NCI-H226 (cell line): ENCODE measurements at regions not wholly inside any gene's neighbourhood (a gene's known extent, or its start where the extent isn't known, plus 50 kb on each side); places are given as distances from the start of the nearest gene placed in this dataset.
A peak's percentile ranks its signal among the peaks of the same experiment; 100 is the strongest.
"Not testable (repeated sequence)": the region's sequence is repeated elsewhere in the genome, so short reads cannot be mapped to it uniquely, and the experiment has no call there.

Experiments
- DNase-seq: peaks from one replicate; pipeline ENCODE4 v3.0.0-alpha.2; 2015

DNA sequence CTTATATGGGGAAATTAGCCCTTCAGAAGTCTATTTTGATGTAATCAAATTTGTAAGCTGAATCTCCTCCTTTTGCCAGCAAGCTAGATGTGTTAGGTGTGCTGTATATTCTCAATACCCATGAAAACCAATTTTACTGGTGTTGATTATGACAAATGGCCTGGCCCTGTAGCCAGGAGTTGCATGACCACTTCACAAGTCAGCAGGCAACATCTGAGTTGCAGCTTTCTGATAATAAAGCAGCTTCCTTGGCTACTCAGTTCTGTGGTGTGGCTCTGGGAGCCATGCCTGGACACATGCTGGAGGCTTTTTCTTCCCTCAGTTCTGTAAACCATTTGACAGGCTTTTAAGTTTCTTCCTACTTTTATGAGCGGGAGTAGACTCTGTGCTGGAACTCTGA, 154.1 kb upstream of the CXCL13 start:
- DNase-seq = no peak

- DNase-seq = not testable (repeated sequence)
Measured at GRCh38 chr4:77452117-77452516, 153.5 kb upstream of the CXCL13 start.

DNA sequence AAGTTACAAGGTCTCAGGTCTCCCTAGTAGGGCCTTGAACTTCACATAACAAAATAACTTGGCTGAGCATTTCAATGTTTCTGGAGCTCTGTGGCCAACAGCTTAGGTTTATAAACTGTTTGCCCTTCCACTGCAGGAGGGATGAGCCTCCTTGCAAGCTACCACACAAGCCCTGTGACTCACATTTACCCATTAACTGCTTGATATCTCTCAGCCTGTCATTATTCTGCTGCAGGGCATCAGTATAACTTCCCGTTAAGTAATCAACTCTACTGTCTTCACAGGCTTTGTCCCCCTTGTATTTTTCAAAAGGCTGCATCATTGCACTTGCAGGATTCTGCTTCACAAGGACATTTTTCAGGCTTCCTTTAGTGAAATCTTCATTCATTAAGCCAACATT, 151.7 kb upstream of the CXCL13 start:
- DNase-seq = peak; percentile 12

DNA sequence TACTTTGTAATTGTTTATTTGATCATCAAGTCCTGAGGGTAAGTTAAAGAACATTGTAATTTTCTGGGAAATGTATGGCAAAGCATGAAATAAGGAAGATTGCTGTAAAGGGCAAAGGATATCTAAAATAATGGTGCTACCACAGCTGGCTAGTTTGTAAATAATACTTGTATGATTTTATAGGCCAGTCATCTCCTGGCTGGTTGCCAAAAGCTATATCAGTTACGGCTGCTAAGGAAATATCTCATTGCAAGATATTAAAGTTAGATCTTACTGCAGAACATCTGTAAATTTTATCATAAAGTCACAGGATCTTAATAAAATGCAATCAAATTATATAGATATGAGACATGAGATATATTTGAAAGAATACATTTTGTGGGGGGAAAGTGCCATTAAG, 150.8 kb upstream of the CXCL13 start:
- no peak for DNase-seq

DNA sequence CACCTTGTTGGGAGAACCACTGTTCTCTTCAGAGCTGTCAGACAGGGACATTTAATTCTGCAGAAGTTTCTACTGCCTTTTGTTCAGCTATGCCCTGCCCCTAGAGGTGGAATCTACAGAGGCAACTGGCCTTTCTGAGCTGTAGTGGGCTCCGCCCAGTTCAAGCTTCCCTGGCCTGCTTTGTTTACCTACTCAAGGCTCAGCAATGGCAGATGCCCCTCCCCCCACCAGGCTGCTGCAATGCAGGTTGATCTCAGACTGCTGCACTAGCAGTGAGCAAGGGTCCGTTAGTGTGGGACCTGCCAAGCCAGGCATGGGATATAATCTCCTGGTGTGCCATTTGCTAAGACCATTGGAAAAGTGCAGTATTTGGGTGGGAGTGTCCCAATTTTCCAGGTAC, 141.5 kb upstream of the CXCL13 start:
- DNase-seq = not testable (repeated sequence)

GRCh38 chr4:77465271-77465670, 140.3 kb upstream of the CXCL13 start:
- DNase-seq = no peak

GRCh38 chr4:77466430-77466829, 139.2 kb upstream of the CXCL13 start:
- no peak for DNase-seq

- no peak for DNase-seq
Measured at GRCh38 chr4:77471821-77472495, 133.7 kb upstream of the CXCL13 start.

- no peak for DNase-seq
Measured at GRCh38 chr4:77473509-77473908, 132.1 kb upstream of the CXCL13 start.

- no peak for DNase-seq
Measured at GRCh38 chr4:77481856-77482255, 123.8 kb upstream of the CXCL13 start.

DNA sequence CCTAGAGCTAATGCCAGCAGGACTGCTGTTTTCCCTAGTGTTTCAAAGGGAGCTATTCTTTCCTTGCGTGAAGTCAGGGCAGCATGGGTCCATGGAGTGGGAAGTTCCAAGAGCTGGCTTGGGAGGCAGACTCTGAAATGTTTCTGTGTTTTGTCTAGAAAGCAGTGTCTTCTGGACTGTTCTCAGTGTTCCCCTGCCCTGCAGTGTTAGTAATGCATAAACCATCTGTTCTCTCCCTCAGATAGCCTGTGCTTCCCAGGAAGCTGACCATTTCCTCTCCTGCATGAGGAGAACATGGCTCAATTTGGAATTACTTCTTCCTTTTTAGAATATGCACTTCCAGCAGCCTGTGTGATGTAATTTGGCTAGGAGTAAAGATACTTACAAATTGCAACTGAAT, 116.7 kb upstream of the CXCL13 start:
- no peak for DNase-seq

- no peak for DNase-seq
Measured at GRCh38 chr4:77493120-77493752, 112.4 kb upstream of the CXCL13 start.

DNA sequence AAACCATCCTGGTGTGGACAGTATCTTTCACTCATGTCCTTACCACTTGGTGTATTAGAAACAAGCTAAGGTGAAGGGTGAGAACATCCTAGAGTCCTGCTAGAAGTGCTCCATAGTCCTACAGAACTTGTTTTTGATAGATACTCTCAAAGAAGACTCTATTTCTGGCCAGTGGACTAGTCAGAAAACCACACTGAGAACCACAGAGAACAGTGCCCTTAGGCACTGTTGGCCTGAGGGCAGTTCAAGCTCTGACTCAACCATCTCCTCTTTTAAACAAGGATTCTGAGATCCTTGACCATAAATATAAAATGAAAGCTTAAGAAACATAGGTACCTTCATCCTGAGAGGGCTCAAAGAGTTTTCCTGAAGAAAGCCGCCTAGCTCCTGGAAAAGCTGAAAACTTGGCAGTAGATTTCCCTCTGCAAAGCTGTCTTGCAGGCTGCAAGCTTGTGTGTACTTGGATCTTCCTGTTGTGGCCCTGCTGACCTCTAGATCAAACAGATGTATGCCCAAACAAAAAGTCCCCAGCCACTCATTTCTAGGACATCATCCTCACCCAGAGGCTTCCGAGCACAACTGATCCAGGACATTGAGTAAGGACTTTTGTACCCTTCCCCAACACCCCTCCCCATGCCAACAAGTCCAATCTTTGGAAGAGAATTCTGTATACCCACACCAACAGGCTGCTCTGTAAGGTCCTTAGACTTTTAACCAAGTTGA, 111.6 kb upstream of the CXCL13 start:
- no peak for DNase-seq

DNA sequence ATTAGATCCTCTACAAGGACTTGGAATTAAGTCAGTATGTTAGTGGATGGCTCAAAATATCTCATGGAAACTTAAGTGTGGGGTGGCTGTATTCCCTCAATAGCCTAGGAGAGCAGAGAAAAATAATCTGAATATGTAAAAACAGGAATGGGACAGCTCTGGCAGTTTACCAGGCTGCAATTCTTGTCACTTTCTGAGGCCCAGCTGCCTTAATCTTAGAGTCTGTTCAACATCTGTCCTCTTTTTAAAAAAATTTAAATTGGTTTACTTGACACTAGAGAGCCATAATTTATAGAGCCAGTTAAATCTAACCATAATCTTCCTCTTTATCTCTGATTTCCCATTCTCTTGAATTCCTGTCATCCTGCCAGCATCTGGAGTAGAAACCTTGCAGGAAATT, 109.2 kb upstream of the CXCL13 start:
- DNase-seq = no peak

GRCh38 chr4:77500801-77501200, 104.8 kb upstream of the CXCL13 start:
- no peak for DNase-seq

- DNase-seq = no peak
Measured at GRCh38 chr4:77501240-77501639, 104.4 kb upstream of the CXCL13 start.

DNA sequence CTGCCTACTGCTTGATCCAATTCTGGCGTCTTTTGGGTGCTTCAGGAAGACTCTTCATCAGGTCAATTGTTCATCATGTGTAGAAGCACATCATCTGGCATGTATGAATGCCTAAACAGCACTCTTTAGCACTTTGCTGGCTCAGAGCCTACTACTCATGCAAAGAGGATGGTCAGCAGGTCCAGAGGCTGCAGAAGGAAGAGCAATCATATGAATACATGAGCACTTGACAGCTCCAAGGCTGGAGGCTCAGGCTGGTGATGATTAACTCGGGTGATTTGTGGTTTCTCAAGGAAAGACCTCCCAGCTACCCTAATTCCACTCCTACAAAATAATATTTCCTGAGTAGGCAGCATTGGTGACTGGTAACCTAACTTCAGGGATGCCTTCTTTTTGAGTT, 103.8 kb upstream of the CXCL13 start:
- no peak for DNase-seq

DNA sequence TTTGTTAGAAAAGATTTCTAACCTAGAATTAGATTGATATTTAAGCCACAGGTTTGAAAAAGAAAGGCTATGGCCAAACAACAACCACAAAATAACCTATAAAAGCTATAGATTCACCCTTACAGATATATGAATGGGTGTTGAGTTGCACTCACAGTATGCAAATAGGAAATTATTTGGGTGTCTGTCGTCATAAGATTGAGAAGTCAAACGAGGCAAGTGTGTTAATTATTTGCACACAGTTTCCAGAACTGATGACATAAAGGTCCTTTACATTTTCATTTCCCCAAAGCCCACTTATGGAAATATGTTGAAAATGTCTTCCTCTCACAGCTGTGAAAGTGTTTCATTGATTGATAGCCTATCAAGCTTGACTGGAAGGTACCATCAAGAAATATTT, 101.2 kb upstream of the CXCL13 start:
- DNase-seq = no peak

- DNase-seq = no peak
Measured at GRCh38 chr4:77505275-77505957, 100.2 kb upstream of the CXCL13 start.

DNA sequence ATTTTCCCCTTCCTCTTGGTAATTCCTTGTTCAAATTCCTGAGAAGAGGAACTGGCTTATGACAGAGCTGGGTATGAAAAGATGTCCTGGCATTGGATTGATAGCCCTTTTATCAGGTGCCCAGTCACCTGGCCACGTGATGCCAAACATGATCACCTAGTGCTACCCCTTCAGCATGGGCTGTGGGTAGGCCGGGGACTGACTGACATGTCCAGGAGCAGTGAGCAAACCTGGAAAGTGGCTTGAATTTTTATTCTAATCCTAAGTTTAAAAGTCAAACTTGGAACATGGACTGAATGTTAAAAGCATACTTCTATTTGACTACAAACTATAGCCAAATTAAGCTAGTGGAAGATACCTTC, 99.7 kb upstream of the CXCL13 start:
- DNase-seq = no peak

- no peak for DNase-seq
Measured at GRCh38 chr4:77510367-77510766, 95.3 kb upstream of the CXCL13 start.

DNA sequence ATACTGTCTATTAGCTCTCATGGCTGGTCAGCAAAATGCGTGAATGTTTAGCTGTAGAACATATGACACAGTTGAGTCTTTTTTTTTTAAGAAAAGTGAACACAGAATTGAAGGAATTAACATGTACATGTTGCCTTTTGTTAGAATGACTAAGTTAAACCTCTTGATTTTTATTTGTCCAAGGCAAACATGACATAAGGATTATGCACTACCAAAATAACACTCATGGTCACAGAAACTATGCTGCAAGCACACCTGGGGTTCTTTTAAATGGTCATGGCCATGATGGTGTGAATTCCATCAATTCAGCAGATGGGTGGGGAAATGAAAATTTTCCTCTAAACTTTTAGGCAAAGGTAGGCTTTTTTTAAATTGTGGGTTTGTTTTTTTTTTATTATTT, 80.1 kb upstream of the CXCL13 start:
- DNase-seq = no peak

- not testable (repeated sequence) for DNase-seq
Measured at GRCh38 chr4:77527900-77528299, 77.7 kb upstream of the CXCL13 start.

GRCh38 chr4:77538144-77538543, 67.5 kb upstream of the CXCL13 start:
- peak; percentile 55 for DNase-seq
